HG02870 (cell line): ENCODE measurements at regions not wholly inside any gene's neighbourhood (a gene's known extent, or its start where the extent isn't known, plus 50 kb on each side); places are given as distances from the start of the nearest gene placed in this dataset.

Experiments
- ATAC-seq: cut with Tn5 transposase; IDR thresholded peaks from one replicate; pipeline ENCODE4 v1.9.1; 2021; ENCODE audit warnings: mild to moderate bottlenecking, moderate library complexity; ENCODE audit not compliant: unreplicated experiment

DNA sequence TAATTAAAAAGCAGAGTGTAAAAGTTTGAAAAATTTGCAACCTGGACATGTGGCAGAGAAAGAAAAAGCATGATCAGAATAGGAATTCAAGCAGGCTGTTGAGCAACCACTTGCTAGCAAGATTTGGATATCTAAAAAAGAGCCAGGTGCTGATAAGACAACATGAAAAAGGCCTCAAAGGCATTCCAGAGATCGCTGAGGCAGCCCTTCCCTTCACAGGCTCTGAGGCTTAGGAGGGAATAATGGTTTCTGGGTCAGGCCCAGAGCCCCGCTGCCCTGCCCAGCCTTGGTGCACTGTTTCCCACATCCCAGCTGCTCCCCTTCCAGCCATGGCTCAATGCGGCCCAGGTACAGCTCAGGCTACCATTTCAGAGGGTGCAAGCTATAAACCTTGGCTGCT lies 64.1 kb upstream of the EEPD1 start:
- no peak for ATAC-seq

DNA sequence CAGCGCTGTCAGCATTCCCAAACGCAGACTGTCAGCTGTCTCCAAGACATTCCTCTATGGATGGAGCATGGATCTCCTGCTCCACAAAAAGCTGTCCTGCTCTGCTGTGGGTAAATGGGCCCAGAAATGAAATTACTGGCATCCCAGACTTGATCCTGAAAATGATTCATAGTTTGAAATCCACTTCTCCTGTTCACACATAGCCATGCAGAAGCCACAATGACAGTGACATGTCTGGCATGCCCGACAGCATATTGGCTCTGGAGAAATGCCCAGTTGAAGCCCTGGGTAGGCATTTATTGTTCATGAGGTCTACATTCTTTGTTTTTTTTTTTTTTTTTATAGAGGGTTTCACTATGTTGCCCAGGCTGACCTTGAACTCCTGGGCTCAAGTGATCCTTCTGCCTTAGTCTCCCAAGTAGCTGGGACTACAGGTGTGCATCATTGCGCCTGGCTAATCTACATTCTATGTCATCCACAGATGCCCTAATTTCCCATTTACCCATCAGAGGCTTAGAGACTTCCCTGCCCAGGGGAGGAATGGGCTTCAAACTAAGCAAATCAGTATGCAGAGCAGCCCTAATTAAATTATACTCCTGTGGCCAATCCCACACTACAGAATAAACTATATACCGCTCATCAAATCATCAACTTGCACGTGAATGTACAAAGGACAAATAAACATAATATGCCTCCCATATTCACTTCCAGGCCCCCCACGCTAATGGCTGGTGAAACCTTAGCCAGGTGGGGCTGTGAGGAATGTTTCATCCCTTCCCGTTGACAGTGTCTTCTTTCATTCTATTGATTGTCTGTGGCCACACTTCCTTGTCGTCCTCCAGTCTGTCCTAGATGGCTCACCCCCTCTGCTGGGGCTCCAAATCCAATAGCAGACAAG lies 61.8 kb upstream of the EEPD1 start:
- no peak for ATAC-seq

DNA sequence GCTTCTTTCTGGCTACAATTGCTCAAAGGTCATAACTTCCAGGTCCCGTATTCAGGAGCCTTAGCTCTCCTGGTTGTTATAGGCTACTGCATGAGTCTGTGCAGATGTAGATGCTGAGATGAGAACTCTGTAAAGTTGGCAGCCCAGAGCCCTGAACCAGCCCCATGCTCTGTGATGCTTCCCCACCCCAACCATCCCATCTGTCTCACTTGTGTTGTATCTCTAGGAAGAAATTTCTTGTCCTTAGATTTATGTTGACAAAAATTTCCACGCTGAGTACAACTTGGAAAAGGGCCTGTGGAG lies 61.2 kb upstream of the EEPD1 start:
- ATAC-seq, result no peak

DNA sequence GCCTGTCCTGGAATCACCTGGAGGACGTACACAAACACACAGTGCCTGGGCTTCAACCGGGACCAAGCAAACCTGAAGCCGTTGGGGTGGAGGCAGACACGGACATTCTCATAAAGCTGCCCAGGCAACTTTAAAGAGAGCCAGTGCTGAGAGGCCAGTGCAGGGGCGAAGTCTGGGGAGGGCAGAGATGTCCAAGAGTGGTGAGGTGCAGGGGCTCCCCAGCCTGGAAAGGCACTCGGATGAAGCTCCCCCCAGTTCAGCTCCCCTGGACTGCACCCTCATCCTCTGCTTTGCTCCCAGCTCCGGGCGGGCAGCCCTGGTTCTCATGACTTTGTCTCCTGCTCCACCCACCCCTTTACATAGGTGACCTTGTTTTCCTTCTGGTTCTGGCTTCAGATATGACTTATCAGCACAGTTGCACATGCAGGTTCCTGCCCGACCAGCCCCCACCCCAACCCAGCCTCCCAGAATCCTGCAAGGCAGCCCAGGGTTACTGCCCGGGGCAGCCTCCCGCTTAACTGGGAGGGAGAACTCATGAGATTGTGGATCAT lies 60.8 kb upstream of the EEPD1 start:
- no peak for ATAC-seq

DNA sequence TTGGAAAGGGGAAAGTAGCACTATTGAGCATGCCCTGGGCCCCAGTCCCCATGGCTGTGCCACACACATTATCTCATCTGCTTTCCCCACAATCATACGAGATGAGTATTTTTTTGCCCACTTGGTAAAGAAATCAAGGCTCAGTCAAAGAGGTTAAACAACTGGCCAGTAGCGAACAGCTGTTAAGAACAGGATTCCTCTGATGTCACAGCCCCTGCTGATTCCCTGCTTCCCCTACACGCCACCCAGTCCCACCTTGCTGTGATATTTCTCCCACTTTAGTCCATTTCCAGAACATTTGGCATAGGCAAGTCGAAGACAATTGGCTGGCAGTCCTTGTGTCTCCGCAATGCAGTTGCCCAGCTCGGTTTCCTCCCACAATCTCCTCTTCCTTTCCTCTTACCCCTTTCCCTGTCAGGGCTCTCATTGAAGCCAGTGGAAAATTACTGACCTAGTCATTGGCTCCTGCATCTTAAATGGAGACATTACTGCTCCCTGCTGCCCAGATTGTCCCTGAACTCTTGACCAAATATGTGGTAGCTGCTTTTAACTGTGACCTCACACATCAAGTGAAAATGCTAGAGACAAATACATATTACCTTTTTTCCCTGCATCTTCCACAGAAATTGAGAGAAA lies 56.5 kb upstream of the EEPD1 start:
- ATAC-seq, result no peak

DNA sequence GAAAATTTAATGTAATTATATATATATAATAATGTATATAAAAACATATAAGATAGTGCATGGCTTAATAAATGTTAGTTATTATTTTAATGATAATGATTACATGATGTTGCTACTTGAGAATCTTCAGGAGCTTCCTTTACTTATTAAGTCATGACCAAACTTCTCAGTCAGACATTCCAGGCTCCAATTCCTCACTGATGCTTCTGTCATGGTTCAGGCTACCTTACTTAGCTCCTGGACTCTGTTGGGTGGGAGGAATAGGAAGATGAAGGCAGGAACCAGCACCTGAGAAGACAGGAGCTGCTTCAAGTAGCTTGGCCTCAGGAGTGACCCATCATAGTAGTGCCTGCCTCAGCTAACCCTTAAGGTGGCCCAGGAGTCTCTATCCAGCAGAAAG lies 55.0 kb upstream of the EEPD1 start:
- ATAC-seq, result no peak

DNA sequence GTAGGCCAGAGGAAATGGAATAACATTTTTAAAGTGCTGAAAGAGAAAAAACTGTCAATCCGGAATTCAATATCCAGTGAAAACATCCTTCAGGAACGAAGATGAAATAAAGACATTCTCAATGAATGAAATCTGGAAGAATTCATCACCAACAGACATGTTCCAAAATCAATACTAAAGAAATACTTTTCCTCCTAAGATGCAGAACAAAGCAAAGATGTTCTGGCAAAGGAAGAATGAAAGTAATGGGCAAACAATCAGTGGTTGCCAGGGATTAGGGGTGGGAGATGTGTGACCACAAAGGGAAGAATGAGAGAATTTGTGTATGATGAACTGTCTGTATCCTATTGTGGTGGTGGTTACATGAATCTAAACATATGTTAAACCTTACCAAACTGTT lies 52.8 kb upstream of the EEPD1 start:
- no peak for ATAC-seq

GRCh38 chr7:36100634-36101033 lies 52.4 kb upstream of the EEPD1 start:
- ATAC-seq, result no peak
